ENCODE measurements at regions not wholly inside any gene's neighbourhood (a gene's known extent, or its start where the extent isn't known, plus 50 kb on each side); places are given as distances from the start of the nearest gene placed in this dataset.
"Not testable (repeated sequence)": the region's sequence is repeated elsewhere in the genome, so short reads cannot be mapped to it uniquely, and the experiment has no call there.

DNA sequence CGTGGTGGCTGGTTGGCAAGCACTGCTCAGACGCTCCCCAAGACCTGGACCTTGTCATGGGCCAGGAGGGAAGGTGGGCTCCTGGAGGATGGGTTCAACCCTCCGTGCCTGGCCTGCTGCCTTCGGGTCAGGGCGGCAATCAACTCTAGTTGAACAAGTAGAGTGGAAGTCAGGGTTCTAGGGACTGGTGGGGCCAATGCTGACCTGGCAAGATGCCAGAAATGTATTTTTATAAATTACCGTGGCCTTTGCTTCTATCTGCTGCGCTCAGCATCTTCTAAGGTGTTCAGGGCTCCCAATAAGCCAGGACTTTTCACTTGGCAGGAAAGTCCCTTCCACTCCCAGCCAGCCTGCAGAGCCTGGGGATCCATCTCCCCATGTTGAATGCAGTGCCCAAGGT, 207.1 kb upstream of the N4BP1 start:
- DNase-seq: no peak

GRCh38 chr16:48816393-48816792, 206.4 kb upstream of the N4BP1 start:
- DNase-seq: no peak

DNA sequence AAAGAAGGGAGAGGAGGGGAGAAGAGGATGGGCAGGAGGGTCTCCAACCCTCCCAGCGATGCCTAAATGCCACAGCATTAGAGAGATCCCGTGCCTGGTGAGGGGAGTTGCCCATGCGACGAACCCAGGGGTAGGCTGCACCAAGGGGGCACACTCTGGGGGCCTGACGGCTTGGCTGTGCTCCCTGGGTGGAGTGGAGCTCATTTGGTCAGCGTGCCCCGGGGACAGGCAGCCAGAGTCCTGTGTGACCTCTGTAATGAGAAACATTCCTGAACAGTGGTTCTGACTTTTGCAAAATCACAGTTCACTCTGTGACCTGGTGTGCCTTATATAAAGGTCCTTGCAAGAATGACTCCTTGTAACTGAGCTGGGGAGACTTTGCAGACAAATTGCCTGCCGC, 205.0 kb upstream of the N4BP1 start:
- DNase-seq: no peak

DNA sequence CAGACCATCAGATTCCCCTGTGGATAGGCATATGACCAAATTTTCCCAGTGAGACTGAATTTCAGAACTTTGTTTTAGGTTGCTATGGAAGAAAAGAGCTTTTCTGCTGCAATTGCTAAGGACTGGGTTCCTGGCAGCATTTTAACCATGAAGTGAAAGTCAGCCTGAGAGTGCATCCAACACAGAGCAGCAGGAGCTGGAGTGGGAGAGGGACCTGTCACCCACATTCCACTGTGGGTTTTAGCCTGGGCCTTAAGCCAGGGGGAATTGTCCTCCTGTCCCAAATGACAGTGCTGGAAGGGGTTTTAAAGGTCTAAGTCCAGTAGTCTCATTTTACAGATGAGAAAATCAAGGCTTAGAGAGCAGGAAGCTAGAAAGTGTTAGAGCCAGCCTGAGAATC, 203.5 kb upstream of the N4BP1 start:
- DNase-seq: no peak

DNA sequence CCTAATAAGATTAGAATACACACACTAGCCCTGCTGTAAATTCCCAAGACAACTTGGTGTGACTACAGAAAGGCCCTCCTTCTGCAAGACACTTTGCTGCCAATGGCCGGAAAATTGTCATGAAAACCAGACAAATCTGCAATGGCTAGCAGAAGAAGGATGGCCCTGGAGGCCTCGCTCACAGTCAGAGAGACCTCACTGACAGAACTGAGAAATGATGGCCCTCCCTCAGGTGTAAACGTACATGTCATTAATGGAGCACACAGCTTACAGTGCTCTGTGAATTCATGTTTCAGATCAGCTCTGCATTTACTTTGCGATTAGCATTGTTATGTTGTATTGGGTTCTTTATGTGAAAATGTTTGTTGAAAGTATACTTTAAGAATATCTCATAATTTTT, 202.9 kb upstream of the N4BP1 start:
- no peak for DNase-seq

DNA sequence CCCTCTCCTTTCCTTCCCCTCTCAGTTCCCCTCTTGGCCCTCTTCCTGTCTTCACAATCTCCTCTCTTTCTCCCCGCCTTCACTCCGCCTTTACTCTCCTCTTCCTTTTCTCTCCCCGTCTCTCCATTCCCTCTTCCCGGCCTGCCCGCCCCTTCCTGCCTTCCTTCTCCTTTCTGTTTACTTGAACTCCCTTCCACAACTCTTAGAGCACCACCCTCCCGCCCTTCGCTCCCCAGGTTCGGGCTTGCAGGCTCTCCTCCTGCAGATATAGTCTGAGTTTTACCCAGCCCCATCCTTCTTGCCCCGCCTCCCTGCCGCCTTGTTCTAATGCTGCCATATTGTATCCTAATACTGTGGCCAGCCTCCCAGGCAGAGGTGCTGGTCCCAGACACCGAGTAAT, 201.5 kb upstream of the N4BP1 start:
- DNase-seq: no peak

DNA sequence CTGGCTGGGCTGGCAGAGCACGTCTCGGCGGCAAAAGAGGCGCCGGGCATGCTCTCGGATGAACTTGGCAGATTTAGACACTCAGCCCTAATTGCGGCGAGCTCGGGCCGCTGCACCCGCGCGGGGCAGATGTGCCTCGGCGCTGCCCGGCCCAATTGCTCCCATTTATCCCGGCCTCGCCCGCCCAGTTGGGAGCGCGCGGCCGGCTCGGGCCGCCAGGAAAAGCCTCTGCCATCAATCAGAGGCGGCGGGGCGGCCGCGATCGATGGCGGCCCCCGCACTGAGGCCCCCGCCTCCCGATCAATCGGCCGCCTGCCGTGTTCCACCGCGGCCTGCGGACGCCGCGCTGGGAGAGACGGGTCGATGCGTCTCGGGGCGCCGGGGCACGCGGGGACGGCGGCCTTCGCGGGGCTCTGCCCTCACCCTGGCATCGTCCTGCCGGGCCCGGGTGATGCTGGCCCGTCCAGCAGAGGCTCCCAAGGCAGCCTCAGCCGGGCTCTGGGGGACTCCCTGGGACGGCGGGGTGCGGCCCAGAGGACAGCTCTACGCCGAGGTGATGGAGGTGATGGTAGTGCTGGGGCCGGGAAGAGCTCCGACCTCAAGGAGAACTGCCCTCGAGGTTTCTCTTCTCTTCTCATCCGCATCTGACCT, 200.9 kb upstream of the N4BP1 start:
- no peak for DNase-seq

- no peak for DNase-seq
Observed at GRCh38 chr16:48810436-48810802, 200.4 kb upstream of the N4BP1 start.

- DNase-seq: no peak
Observed at GRCh38 chr16:48790151-48790550, 180.2 kb upstream of the N4BP1 start.

DNA sequence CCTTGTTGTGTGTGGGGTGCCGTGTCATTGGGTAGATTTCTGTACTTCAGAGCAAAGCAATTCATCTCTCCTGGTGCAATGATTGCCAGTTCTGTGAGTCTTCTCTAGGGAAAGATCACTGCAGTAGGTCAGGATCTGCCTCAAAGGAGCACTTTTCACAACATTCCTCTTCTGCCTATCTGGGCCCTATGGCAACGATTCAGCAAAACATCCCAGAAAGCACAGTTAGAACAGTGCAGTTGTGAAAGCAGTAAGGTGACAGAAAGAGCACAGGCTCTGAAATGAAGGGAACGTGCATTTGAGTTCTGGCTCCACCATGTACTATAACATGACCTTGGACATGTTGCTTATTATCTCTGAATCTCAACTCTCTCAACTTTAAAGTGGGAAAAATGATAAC, 178.5 kb upstream of the N4BP1 start:
- DNase-seq: no peak

GRCh38 chr16:48745541-48745940, 135.6 kb upstream of the N4BP1 start:
- no peak for DNase-seq

GRCh38 chr16:48740964-48741363, 131.0 kb upstream of the N4BP1 start:
- DNase-seq: no peak

DNA sequence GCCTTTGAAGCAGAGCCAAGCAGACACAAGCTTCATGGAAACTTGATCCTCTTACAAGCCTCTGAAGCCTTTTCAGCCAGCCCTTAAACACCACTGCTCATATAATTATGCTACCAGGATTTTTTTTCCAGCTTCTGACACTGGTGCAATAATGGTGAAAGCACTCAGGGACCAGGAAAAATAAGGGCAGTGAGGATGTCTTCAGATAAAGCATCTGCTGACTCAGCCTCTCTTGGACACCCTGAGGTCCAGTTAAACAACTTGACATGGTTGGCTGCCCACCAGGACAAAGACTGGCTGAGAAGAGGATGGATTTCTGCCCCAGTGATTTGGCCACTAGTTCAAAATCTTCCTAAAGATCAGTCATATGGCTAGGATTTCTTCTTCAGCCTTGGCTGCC, 124.2 kb upstream of the N4BP1 start:
- no peak for DNase-seq

- DNase-seq: no peak
Observed at GRCh38 chr16:48704710-48705109, 94.7 kb upstream of the N4BP1 start.

DNA sequence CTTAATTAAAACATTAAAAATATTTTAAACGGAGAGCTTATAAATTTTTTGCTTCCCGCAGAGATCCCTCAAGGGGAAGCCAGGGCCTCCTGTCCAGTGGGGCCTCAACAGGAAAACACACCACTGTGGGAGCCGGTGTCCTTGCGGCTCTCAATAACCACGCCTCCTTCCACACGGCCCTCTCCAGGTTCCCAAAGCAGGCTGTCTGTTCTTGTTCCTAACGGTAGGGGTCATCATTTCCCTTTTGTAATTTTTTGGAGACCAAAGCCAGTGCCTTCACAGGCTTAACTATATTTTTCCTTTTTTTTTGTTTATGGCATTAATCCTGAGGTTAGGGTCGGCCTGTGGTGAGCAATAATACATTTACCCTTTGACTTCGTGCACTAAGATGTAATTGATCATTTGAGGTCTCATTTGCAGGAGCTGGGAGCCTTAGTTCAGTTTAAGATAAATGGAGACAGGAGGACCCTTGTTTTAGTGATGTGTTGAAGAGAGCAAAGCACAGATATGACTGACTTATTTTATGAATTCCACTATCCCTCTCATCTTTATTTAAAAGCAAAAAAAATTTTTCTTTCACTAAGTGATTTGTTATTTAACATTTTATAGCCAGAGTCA, 77.5 kb upstream of the N4BP1 start:
- peak; percentile 71 for DNase-seq

- DNase-seq: no peak
Observed at GRCh38 chr16:48684148-48684547, 74.2 kb upstream of the N4BP1 start.

GRCh38 chr16:48682971-48683370, 73.0 kb upstream of the N4BP1 start:
- DNase-seq: no peak

GRCh38 chr16:48681520-48681919, 71.5 kb upstream of the N4BP1 start:
- no peak for DNase-seq

DNA sequence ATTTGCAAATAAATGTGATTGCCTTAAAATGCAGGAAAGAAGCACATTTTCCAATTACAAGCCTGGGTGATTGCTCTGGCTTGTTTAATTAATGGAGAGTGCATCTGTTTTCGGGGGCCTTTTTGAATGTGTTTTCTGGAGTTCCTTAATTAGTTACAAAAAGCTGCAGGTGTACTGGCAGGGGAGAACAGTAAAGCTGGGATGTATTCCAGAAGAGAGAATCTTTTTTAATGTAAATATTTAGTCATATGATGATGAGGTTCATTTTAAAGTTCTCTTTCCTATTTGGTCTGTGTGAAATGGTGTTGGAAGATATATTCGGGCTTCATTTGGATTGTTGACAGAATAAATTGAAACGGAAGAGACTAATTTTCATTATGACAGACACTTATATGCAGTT, 70.9 kb upstream of the N4BP1 start:
- no peak for DNase-seq

- peak; percentile 40 for DNase-seq
Observed at GRCh38 chr16:48676836-48677235, 66.9 kb upstream of the N4BP1 start.

GRCh38 chr16:48668184-48668583, 58.2 kb upstream of the N4BP1 start:
- not testable (repeated sequence) for DNase-seq

GRCh38 chr16:48659940-48660339, 50.0 kb upstream of the N4BP1 start:
- no peak for DNase-seq
